ENCODE measurements at regions not wholly inside any gene's neighbourhood (a gene's known extent, or its start where the extent isn't known, plus 50 kb on each side); places are given as distances from the start of the nearest gene placed in this dataset.

GRCh38 chr6:119891644-119892043, 542.1 kb upstream of the MAN1A1 start:
- ChIA-PET POLR2A (no interaction called here), CTCF (interaction anchor here (1.3 to 1.9 kb wide), 2 partner anchors 13 kb away, joined by 6 read pairs; no protein-coding TSS in a partner anchor)
- DNase-seq (ENCODE audit: extremely low spot score), result no peak
- no peak for TF ChIP-seq CTCF (IDR thresholded peaks at IDR 0.05; ENCODE audit: control extremely low read depth, extremely low read depth, low read depth, missing control alignments)

- no peak for TF ChIP-seq CTCF (IDR thresholded peaks at IDR 0.05; ENCODE audit: control extremely low read depth, extremely low read depth, low read depth, missing control alignments)
- ChIA-PET POLR2A (no interaction called here), CTCF (interaction anchor here (1.3 to 1.9 kb wide), 2 partner anchors 12 to 14 kb away, joined by 6 read pairs; no protein-coding TSS in a partner anchor)
- no peak for DNase-seq (ENCODE audit: extremely low spot score)
These were observed 541.6 kb upstream of the MAN1A1 start for GRCh38 chr6:119891206-119891605.

- ChIA-PET CTCF (interaction anchor here (1.3 to 1.9 kb wide), 2 partner anchors 12 to 14 kb away, joined by 6 read pairs; no protein-coding TSS in a partner anchor), POLR2A (no interaction called here)
- TF ChIP-seq CTCF (IDR thresholded peaks at IDR 0.05; ENCODE audit: control extremely low read depth, extremely low read depth, low read depth, missing control alignments), result no peak
These were observed 540.9 kb upstream of the MAN1A1 start for GRCh38 chr6:119890470-119890869.

GRCh38 chr6:119887666-119888065, 538.1 kb upstream of the MAN1A1 start:
- CTCF ChIA-PET, result no interaction called here
- POLR2A ChIA-PET, result interaction anchor here (0.6 kb wide), 1 partner anchor 21 kb away, joined by 3 read pairs; no protein-coding TSS in a partner anchor
- TF ChIP-seq CTCF (IDR thresholded peaks at IDR 0.05; ENCODE audit: control extremely low read depth, extremely low read depth, low read depth, missing control alignments), result no peak
- DNase-seq (ENCODE audit: extremely low spot score), result no peak

More at GRCh38 chr6:119890470-119890869, 540.9 kb upstream of the MAN1A1 start:
- no peak for DNase-seq (ENCODE audit: extremely low spot score)

GRCh38 chr6:119881416-119881815, 531.9 kb upstream of the MAN1A1 start:
- POLR2A ChIA-PET, result no interaction called here
- CTCF ChIA-PET, result interaction anchor here (1.2 kb wide), 1 partner anchor 23 kb away, joined by 3 read pairs; no protein-coding TSS in a partner anchor
- DNase-seq (ENCODE audit: extremely low spot score), result no peak
- no peak for TF ChIP-seq CTCF (IDR thresholded peaks at IDR 0.05; ENCODE audit: control extremely low read depth, extremely low read depth, low read depth, missing control alignments)

GRCh38 chr6:119880840-119881239, 531.3 kb upstream of the MAN1A1 start:
- ChIA-PET CTCF (interaction anchor here (1.2 kb wide), 1 partner anchor 24 kb away, joined by 3 read pairs; no protein-coding TSS in a partner anchor), POLR2A (no interaction called here)
- TF ChIP-seq CTCF (IDR thresholded peaks at IDR 0.05; ENCODE audit: control extremely low read depth, extremely low read depth, low read depth, missing control alignments), result no peak
- no peak for DNase-seq (ENCODE audit: extremely low spot score)

Data from GM10248 (cell line).